A549 (cell line): ENCODE measurements at regions not wholly inside any gene's neighbourhood (a gene's known extent, or its start where the extent isn't known, plus 50 kb on each side); places are given as distances from the start of the nearest gene placed in this dataset.

Experiments
- ATAC-seq, 2 experiments: fragments of 200-7000 bp in 1 of 2; fragments of >200 bp in 1 of 2; cut with Nextera tagmentation in 1 of 2; cut with Tn5 transposase in 1 of 2; 3 replicates each; pipeline versions ENCODE4 v1.8.0 to v1.9.1; 2018 to 2020; ENCODE audit warnings: mild to moderate bottlenecking in 1 of 2, moderate library complexity in 1 of 2
- CTCF ChIA-PET: fragments of 300-600 bp; sonication (Branson Sonifier 250); formaldehyde crosslinking; extraction: SDS; loops from one replicate; lab custom pipeline; 2021; ENCODE audit warnings: antibody characterized with exemption, inconsistent platforms; lab: Yijun Ruan, JAX
- POLR2A ChIA-PET: fragments of 350-600 bp; formaldehyde crosslinking; extraction: SDS; loops from one replicate; lab custom pipeline; 2021; ENCODE audit warnings: antibody characterized with exemption, inconsistent platforms; lab: Yijun Ruan, JAX
- DNase-seq, 2 experiments: peaks; one replicate each; pipeline versions ENCODE4 v3.0.0 to v3.0.0-alpha.2; 2011 to 2016; ENCODE audit warnings: low read depth in 1 of 2, low spot score in 1 of 2
- FAIRE-seq: peaks from 2 replicates; lab custom pipeline; 2011; peaks lifted over from hg19 to GRCh38; lab: Jason Lieb, UNC
- H3K27ac ChIP-seq, 2 experiments: fragments of >200 bp; sonication (Bioruptor Twin); formaldehyde crosslinking; 3 replicates each; pipeline ENCODE4 v1.5.1; 2016 to 2017
- H3K4me1 ChIP-seq: fragments of >200 bp; sonication (Bioruptor Twin); formaldehyde crosslinking; 3 replicates; pipeline ENCODE4 v1.6.1; 2016
- H3K4me2 ChIP-seq: fragments of >200 bp; sonication (Bioruptor Twin); formaldehyde crosslinking; 3 replicates; pipeline ENCODE4 v1.6.1; 2016
- H3K4me3 ChIP-seq: fragments of >200 bp; sonication (Bioruptor Twin); formaldehyde crosslinking; 3 replicates; pipeline ENCODE4 v1.5.1; 2016
- H3K9me3 ChIP-seq: fragments of >200 bp; sonication (Bioruptor Twin); formaldehyde crosslinking; 3 replicates; pipeline ENCODE4 v1.6.1; 2016
- BCL3 ChIP-seq: fragments of >200 bp; sonication (Bioruptor Twin); formaldehyde crosslinking; IDR thresholded peaks from 3 replicates; pipeline ENCODE4 v1.6.1; 2016
- BHLHE40 ChIP-seq: IDR thresholded peaks from 2 replicates; pipeline ENCODE4 v1.6.1; 2012; ENCODE audit warnings: low read depth, low read length, inconsistent platforms
- CBX2 ChIP-seq: fragments of 200-600 bp; sonication (generic); IDR thresholded peaks from 2 replicates; pipeline ENCODE4 v1.6.1; 2016; ENCODE audit warnings: low read depth, mild to moderate bottlenecking, borderline replicate concordance
- CBX8 ChIP-seq: fragments of 200-600 bp; sonication (generic); IDR thresholded peaks from 2 replicates; pipeline ENCODE4 v1.6.1; 2016
- CEBPB ChIP-seq, 2 experiments: fragments of >200 bp in 1 of 2; sonication (Bioruptor Twin) in 1 of 2; formaldehyde crosslinking in 1 of 2; IDR thresholded peaks; 2 replicates each; pipeline ENCODE4 v1.6.1; 2012 to 2016
- CHD2 ChIP-seq: fragments of 150-350 bp; IDR thresholded peaks from 2 replicates; pipeline ENCODE4 v1.6.1; 2014; ENCODE audit warnings: low read length; ENCODE audit not compliant: partially characterized antibody
- EHMT2 ChIP-seq: fragments of 200-600 bp; sonication (generic); IDR thresholded peaks from 2 replicates; pipeline ENCODE4 v1.6.1; 2016; ENCODE audit warnings: antibody characterized with exemption, low read depth, mild to moderate bottlenecking, moderate library complexity
- EP300 ChIP-seq, 2 experiments: fragments of >200 bp; sonication (Bioruptor Twin); formaldehyde crosslinking; IDR thresholded peaks; 2 replicates in 1 of 2; 3 replicates in 1 of 2; pipeline ENCODE4 v1.6.1; 2016 to 2017
- ESRRA ChIP-seq: fragments of 150-350 bp; IDR thresholded peaks from 2 replicates; pipeline ENCODE4 v1.6.1; 2014; ENCODE audit warnings: mild to moderate bottlenecking, low read length, borderline replicate concordance
- FOSB ChIP-seq: fragments of 250-450 bp; sonication (Bioruptor Pico); IDR thresholded peaks from 2 replicates; pipeline ENCODE4 v1.5.0; 2020; ENCODE audit warnings: mild to moderate bottlenecking, moderate library complexity
- HOXB13 ChIP-seq: fragments of 250-450 bp; sonication (Bioruptor Pico); IDR thresholded peaks from 2 replicates; pipeline ENCODE4 v1.5.0; 2020; ENCODE audit warnings: low read depth, mild to moderate bottlenecking, moderate library complexity
- HOXB5 ChIP-seq: fragments of 250-450 bp; sonication (Bioruptor Pico); IDR thresholded peaks from 2 replicates; pipeline ENCODE4 v1.5.0; 2020; ENCODE audit warnings: mild to moderate bottlenecking, moderate library complexity
- KDM1A ChIP-seq: fragments of 200-600 bp; sonication (generic); IDR thresholded peaks from 2 replicates; pipeline ENCODE4 v1.6.1; 2016; ENCODE audit warnings: low read depth, mild to moderate bottlenecking
- KDM5A ChIP-seq: fragments of 200-600 bp; sonication (generic); IDR thresholded peaks from 2 replicates; pipeline ENCODE4 v1.6.1; 2016; ENCODE audit warnings: antibody characterized with exemption, mild to moderate bottlenecking
- MYC ChIP-seq: IDR thresholded peaks from 2 replicates; pipeline ENCODE4 v1.6.1; 2012; ENCODE audit warnings: mild to moderate bottlenecking, inconsistent platforms, low read length, improper control_type of control experiment, borderline replicate concordance
- NFE2L2 ChIP-seq: fragments of 150-350 bp; conservative IDR thresholded peaks from 2 replicates; pipeline ENCODE4 v1.6.1; 2014; ENCODE audit warnings: low read length
- NPAS2 ChIP-seq: fragments of 250-450 bp; sonication (Bioruptor Pico); IDR thresholded peaks from 2 replicates; pipeline ENCODE4 v1.8.0; 2022; ENCODE audit warnings: mild to moderate bottlenecking, moderate library complexity, borderline replicate concordance
- NR3C1 ChIP-seq: fragments of >200 bp; sonication (Bioruptor Twin); formaldehyde crosslinking; IDR thresholded peaks from 3 replicates; pipeline ENCODE4 v1.6.1; 2017
- POLR2AphosphoS2 ChIP-seq: conservative IDR thresholded peaks from 2 replicates; pipeline ENCODE4 v1.6.1; 2012; ENCODE audit warnings: low read length, improper control_type of control experiment, inconsistent platforms
- RAD21 ChIP-seq, 2 experiments: fragments of >200 bp in 1 of 2; sonication (Bioruptor Twin) in 1 of 2; formaldehyde crosslinking in 1 of 2; IDR thresholded peaks in 1 of 2; conservative IDR thresholded peaks in 1 of 2; 2 replicates in 1 of 2; 3 replicates in 1 of 2; pipeline ENCODE4 v1.6.1; 2012 to 2018; ENCODE audit warnings: inconsistent platforms in 1 of 2
- RARB ChIP-seq: fragments of 250-450 bp; sonication (Bioruptor Pico); IDR thresholded peaks from 2 replicates; pipeline ENCODE4 v1.8.0; 2021; ENCODE audit warnings: mild to moderate bottlenecking, moderate library complexity
- RCOR1 ChIP-seq: fragments of 150-350 bp; IDR thresholded peaks from 2 replicates; pipeline ENCODE4 v1.6.1; 2014; ENCODE audit warnings: antibody characterized with exemption, low read length, low read depth
- RNF2 ChIP-seq: fragments of 200-600 bp; sonication (generic); IDR thresholded peaks from 2 replicates; pipeline ENCODE4 v1.6.1; 2016; ENCODE audit warnings: low read depth, mild to moderate bottlenecking, antibody characterized with exemption, moderate library complexity, borderline replicate concordance
- TFCP2L1 ChIP-seq: fragments of 250-450 bp; sonication (Bioruptor Pico); IDR thresholded peaks from 2 replicates; pipeline ENCODE4 v1.5.0; 2021; ENCODE audit warnings: mild to moderate bottlenecking
- ZC3H11A ChIP-seq: fragments of 450-650 bp; IDR thresholded peaks from 2 replicates; pipeline ENCODE4 v1.6.1; 2014; ENCODE audit warnings: antibody characterized with exemption, mild to moderate bottlenecking
- ZFP36 ChIP-seq: fragments of 450-650 bp; IDR thresholded peaks from 2 replicates; pipeline ENCODE4 v1.6.1; 2014; ENCODE audit warnings: borderline replicate concordance; ENCODE audit not compliant: partially characterized antibody
- ZNF302 ChIP-seq: fragments of 250-450 bp; sonication (Bioruptor Pico); IDR thresholded peaks from 2 replicates; pipeline ENCODE4 v1.9.0; 2021; ENCODE audit warnings: inconsistent platforms, mild to moderate bottlenecking, moderate library complexity
- whole genome bisulfite sequencing: methylation state at CpG from one replicate; pipeline ENCODE4 v1.1.6; 2017; ENCODE audit errors: missing lambda C conversion rate; 5-methylcytosine and 5-hydroxymethylcytosine counted together
- TF ChIP-seq, protein P1 (sequence below): IDR thresholded peaks from 2 replicates; pipeline ENCODE4 v1.6.1; 2012; ENCODE audit warnings: low read depth, borderline replicate concordance
- TF ChIP-seq, protein P2 (sequence below): IDR thresholded peaks from 2 replicates; pipeline ENCODE4 v1.6.1; 2012
- TF ChIP-seq, protein P3 (sequence below): fragments of 250-450 bp; sonication (Bioruptor Pico); IDR thresholded peaks from 2 replicates; pipeline ENCODE4 v1.5.0; 2020; ENCODE audit warnings: low read depth, mild to moderate bottlenecking, moderate library complexity

DNA sequence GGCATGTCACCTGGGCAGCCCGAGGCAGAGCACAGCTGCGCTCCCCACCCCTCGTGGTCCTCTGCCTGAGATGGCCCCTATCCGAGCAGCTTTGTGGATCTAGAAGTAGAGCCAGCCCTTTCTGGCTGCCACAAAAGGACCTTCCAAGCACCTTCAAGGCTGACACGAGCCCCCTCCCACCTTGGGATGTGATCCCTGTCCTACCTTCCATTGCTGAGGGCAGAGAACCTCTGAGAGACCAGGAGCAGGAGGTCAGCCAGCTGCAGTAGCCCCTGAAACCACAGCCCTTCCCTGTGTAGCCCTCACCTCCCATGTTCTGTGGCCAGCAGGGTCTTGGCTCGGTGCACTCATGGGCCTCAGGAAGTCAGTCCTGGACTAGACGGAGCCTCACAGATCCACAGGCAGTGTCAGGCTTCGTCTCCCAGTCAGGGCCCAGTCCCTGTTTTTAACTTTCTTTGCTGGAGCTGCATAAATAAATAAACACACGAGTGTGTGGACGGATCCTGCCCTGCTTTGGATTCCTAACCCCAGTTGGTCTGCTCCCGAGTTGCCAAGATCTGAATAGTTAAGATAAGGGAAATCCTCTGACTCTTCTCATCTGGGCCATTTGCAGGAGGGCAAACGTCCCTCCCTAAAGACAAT is 507.7 kb downstream of the PREX1 start:
- no peak for ATAC-seq
- POLR2A ChIA-PET, result no interaction called here
- no peak overlapping the region for H3K4me3 ChIP-seq
- WGBS, result 38% methylated on average over 12 of the region's 12 CpGs
- TF ChIP-seq NFE2L2 (no peak), CHD2 (no peak), EHMT2 (no peak), NR3C1 (no peak), CBX2 (no peak), BHLHE40 (no peak), HOXB13 (CRISPR knock-in tag) (no peak), BCL3 (no peak), KDM5A (no peak), RCOR1 (no peak), CEBPB (IDR thresholded peaks at IDR 0.05) (no peak), POLR2AphosphoS2 (no peak), FOSB (CRISPR knock-in tag) (no peak), NPAS2 (CRISPR knock-in tag) (no peak), RARB (CRISPR knock-in tag) (no peak), CBX8 (no peak), HOXB5 (CRISPR knock-in tag) (no peak), RNF2 (no peak)
- TF ChIP-seq, protein P1, sequence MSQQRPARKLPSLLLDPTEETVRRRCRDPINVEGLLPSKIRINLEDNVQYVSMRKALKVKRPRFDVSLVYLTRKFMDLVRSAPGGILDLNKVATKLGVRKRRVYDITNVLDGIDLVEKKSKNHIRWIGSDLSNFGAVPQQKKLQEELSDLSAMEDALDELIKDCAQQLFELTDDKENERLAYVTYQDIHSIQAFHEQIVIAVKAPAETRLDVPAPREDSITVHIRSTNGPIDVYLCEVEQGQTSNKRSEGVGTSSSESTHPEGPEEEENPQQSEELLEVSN, result no peak
- no peak for FAIRE-seq
- H3K9me3 ChIP-seq, result no peaks in the 10 kb centered on the region; the same call in 2 of the 3 replicates
- no peaks in the 10 kb centered on the region for H3K4me1 ChIP-seq
- H3K27ac ChIP-seq, result no peak overlapping the region
- H3K4me2 ChIP-seq, result no peak overlapping the region
- CTCF ChIA-PET, result interaction anchor here (1.6 kb wide), 1 partner anchor 13 kb away, joined by 5 read pairs; no protein-coding TSS in a partner anchor
- DNase-seq, result no peak

DNA sequence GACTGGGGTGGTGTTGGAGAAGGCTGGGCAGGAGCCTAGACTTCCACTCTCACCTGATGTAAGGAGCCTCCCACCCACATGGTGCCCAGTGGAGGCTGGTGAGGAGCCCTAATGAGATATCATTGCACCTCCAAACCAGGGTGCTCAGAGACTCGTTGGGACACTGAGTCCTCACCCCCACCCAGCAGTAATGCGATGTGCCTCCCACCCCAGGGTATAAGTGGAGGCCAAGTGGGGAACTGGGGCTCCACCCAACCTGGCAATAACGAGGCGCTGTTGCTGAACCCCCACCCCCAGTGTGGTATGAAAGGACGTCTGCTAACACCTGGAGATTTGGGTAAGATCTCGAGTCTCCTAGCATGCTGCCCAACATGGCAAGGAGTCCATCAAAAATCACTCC is 510.2 kb downstream of the PREX1 start:
- CTCF ChIA-PET, result interaction anchor here (0.9 to 3.8 kb wide), 3 partner anchors 22 to 303 kb away, joined by 3 to 11 read pairs (median 7); no protein-coding TSS in a partner anchor
- H3K27ac ChIP-seq, result no peak overlapping the region
- DNase-seq (no peak), ATAC-seq (no peak), FAIRE-seq (no peak)
- no peak overlapping the region for H3K4me3 ChIP-seq
- H3K9me3 ChIP-seq, result no peaks in the 10 kb centered on the region; the same call in 2 of the 3 replicates
- WGBS, result 19% methylated on average over 6 of the region's 6 CpGs
- POLR2A ChIA-PET, result no interaction called here
- no peak overlapping the region for H3K4me2 ChIP-seq
- TF ChIP-seq MYC, result no peak
- no peak for TF ChIP-seq ZNF302 (CRISPR knock-in tag)
- TF ChIP-seq ZC3H11A, result no peak
- TF ChIP-seq, protein P2, sequence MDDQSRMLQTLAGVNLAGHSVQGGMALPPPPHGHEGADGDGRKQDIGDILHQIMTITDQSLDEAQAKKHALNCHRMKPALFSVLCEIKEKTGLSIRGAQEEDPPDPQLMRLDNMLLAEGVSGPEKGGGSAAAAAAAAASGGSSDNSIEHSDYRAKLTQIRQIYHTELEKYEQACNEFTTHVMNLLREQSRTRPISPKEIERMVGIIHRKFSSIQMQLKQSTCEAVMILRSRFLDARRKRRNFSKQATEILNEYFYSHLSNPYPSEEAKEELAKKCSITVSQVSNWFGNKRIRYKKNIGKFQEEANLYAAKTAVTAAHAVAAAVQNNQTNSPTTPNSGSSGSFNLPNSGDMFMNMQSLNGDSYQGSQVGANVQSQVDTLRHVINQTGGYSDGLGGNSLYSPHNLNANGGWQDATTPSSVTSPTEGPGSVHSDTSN, result no peak
- TF ChIP-seq NPAS2 (CRISPR knock-in tag), result no peak
- TF ChIP-seq KDM5A, result no peak
- TF ChIP-seq CEBPB (IDR thresholded peaks at IDR 0.05), result no peak
- no peak for TF ChIP-seq TFCP2L1
- TF ChIP-seq ESRRA, result no peak
- TF ChIP-seq, protein P3, sequence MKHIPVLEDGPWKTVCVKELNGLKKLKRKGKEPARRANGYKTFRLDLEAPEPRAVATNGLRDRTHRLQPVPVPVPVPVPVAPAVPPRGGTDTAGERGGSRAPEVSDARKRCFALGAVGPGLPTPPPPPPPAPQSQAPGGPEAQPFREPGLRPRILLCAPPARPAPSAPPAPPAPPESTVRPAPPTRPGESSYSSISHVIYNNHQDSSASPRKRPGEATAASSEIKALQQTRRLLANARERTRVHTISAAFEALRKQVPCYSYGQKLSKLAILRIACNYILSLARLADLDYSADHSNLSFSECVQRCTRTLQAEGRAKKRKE (CRISPR knock-in tag), result no peak
- TF ChIP-seq ZFP36, result no peak
- no peak for TF ChIP-seq EP300 (IDR thresholded peaks at IDR 0.05)
- TF ChIP-seq KDM1A, result no peak
- no peak for TF ChIP-seq CBX2
- TF ChIP-seq RAD21 (conservative IDR thresholded peaks at IDR 0.05 in 1 of 2, IDR thresholded peaks at IDR 0.05 in 1 of 2), result no peak
- TF ChIP-seq EHMT2, result no peak
- no peaks in the 10 kb centered on the region for H3K4me1 ChIP-seq
